Keratinocyte (primary cell): ENCODE measurements at regions not wholly inside any gene's neighbourhood (a gene's known extent, or its start where the extent isn't known, plus 50 kb on each side); places are given as distances from the start of the nearest gene placed in this dataset.

ENCODE experiments used
- EZH2 ChIP-seq: IDR thresholded peaks from one replicate; pipeline ENCODE4 v1.6.1; 2012; ENCODE audit warnings: inconsistent platforms, mild to moderate bottlenecking, low read length, moderate library complexity
- TF ChIP-seq, protein P1 (sequence below), 3 experiments: IDR thresholded peaks in 1 of 3; conservative IDR thresholded peaks in 1 of 3; optimal IDR thresholded peaks in 1 of 3; 2 replicates in 2 of 3; 3 replicates in 1 of 3; pipeline versions ENCODE3 to v1.5.1; 2011; ENCODE audit warnings: low read length in 3 of 3, mild to moderate bottlenecking in 3 of 3, moderate library complexity in 2 of 3, control low read depth in 1 of 3, inconsistent platforms in 1 of 3; ENCODE audit not compliant: insufficient read depth in 2 of 3; ENCODE audit errors: extremely low read depth in 1 of 3

DNA sequence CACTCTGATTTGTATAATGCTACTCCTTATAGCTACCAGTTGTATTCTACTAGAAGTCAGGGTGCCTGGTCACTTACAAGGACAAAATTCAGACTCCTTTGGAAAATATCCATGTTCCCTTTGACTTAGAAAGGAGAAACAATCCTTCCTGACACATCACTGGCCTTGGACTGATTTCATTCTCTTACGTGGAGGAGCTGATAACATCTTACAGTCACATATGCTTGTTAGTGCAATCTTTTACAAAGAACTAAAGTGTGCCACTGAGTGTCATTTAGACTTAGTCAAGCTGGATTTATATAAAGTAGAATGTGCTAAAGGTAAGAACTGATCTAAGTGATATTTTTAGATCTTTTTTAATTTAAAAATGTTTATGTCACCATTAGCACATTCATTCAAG lies 131.0 kb upstream of the TMTC2 start:
- TF ChIP-seq, protein P1, sequence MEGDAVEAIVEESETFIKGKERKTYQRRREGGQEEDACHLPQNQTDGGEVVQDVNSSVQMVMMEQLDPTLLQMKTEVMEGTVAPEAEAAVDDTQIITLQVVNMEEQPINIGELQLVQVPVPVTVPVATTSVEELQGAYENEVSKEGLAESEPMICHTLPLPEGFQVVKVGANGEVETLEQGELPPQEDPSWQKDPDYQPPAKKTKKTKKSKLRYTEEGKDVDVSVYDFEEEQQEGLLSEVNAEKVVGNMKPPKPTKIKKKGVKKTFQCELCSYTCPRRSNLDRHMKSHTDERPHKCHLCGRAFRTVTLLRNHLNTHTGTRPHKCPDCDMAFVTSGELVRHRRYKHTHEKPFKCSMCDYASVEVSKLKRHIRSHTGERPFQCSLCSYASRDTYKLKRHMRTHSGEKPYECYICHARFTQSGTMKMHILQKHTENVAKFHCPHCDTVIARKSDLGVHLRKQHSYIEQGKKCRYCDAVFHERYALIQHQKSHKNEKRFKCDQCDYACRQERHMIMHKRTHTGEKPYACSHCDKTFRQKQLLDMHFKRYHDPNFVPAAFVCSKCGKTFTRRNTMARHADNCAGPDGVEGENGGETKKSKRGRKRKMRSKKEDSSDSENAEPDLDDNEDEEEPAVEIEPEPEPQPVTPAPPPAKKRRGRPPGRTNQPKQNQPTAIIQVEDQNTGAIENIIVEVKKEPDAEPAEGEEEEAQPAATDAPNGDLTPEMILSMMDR (optimal IDR thresholded peaks at IDR 0.05 in 1 of 3, IDR thresholded peaks at IDR 0.05 in 1 of 3, conservative IDR thresholded peaks at IDR 0.05 in 1 of 3; ENCODE audit: extremely low read depth in 1 of 3, insufficient read depth in 2 of 3, low read length in 3 of 3): no peak
- TF ChIP-seq EZH2: no peak
